ENCODE measurements at regions not wholly inside any gene's neighbourhood (a gene's known extent, or its start where the extent isn't known, plus 50 kb on each side); places are given as distances from the start of the nearest gene placed in this dataset.

GRCh38 chr4:57491388-57491787 lies 381.2 kb upstream of the IGFBP7 start:
- H3K9me3 Mint-ChIP-seq (ENCODE audit: low read depth, unreplicated experiment) = peaks cover 6% of the 10 kb centered on the region
- DNase-seq = no peak
- intact Hi-C loops (cut with micrococcal nuclease; ENCODE audit: unreplicated experiment) = no loop called here
- H3K27ac Mint-ChIP-seq (ENCODE audit: unreplicated experiment) = no peak overlapping the region
- H3K4me3 Mint-ChIP-seq (ENCODE audit: low read depth, unreplicated experiment) = no peak overlapping the region
- CTCF ChIA-PET = no interaction called here
- no peaks in the 10 kb centered on the region for H3K4me1 Mint-ChIP-seq (ENCODE audit: low read depth, unreplicated experiment)
- no peaks in the 10 kb centered on the region for H3K27me3 Mint-ChIP-seq (ENCODE audit: unreplicated experiment)
- no peaks in the 10 kb centered on the region for H3K36me3 Mint-ChIP-seq (ENCODE audit: insufficient read depth, unreplicated experiment)
- no TSS peak for BruUV-seq (replicated peaks)
- TF ChIP-seq CTCF (IDR thresholded peaks at IDR 0.05; ENCODE audit: unreplicated experiment) = no peak

- CTCF ChIA-PET = no interaction called here
- intact Hi-C loops (cut with micrococcal nuclease; ENCODE audit: unreplicated experiment) = no loop called here
- no TSS peak for BruUV-seq (replicated peaks)
Observed at GRCh38 chr4:57490520-57491255, 380.5 kb upstream of the IGFBP7 start.

GRCh38 chr4:57488366-57489162 lies 378.4 kb upstream of the IGFBP7 start:
- TF ChIP-seq CTCF (IDR thresholded peaks at IDR 0.05; ENCODE audit: unreplicated experiment) = no peak
- no peaks in the 10 kb centered on the region for H3K4me1 Mint-ChIP-seq (ENCODE audit: low read depth, unreplicated experiment)
- DNase-seq = no peak
- BruUV-seq (replicated peaks) = no TSS peak
- H3K27me3 Mint-ChIP-seq (ENCODE audit: unreplicated experiment) = no peaks in the 10 kb centered on the region
- CTCF ChIA-PET = no interaction called here
- intact Hi-C loops (cut with micrococcal nuclease; ENCODE audit: unreplicated experiment) = no loop called here
- no peak overlapping the region for H3K27ac Mint-ChIP-seq (ENCODE audit: unreplicated experiment)
- H3K9me3 Mint-ChIP-seq (ENCODE audit: low read depth, unreplicated experiment) = peaks cover 10% of the 10 kb centered on the region
- no peaks in the 10 kb centered on the region for H3K36me3 Mint-ChIP-seq (ENCODE audit: insufficient read depth, unreplicated experiment)
- no peak overlapping the region for H3K4me3 Mint-ChIP-seq (ENCODE audit: low read depth, unreplicated experiment)

More at GRCh38 chr4:57490520-57491255, 380.5 kb upstream of the IGFBP7 start:
- peaks cover 6% of the 10 kb centered on the region for H3K9me3 Mint-ChIP-seq (ENCODE audit: low read depth, unreplicated experiment)
- no peaks in the 10 kb centered on the region for H3K27me3 Mint-ChIP-seq (ENCODE audit: unreplicated experiment)
- no peaks in the 10 kb centered on the region for H3K4me1 Mint-ChIP-seq (ENCODE audit: low read depth, unreplicated experiment)
- H3K27ac Mint-ChIP-seq (ENCODE audit: unreplicated experiment) = no peak overlapping the region
- no peak for DNase-seq
- no peak overlapping the region for H3K4me3 Mint-ChIP-seq (ENCODE audit: low read depth, unreplicated experiment)
- no peak for TF ChIP-seq CTCF (IDR thresholded peaks at IDR 0.05; ENCODE audit: unreplicated experiment)
- H3K36me3 Mint-ChIP-seq (ENCODE audit: insufficient read depth, unreplicated experiment) = no peaks in the 10 kb centered on the region

GRCh38 chr4:57475424-57475823 lies 365.2 kb upstream of the IGFBP7 start:
- no peak overlapping the region for H3K4me3 Mint-ChIP-seq (ENCODE audit: low read depth, unreplicated experiment)
- no TSS peak for BruUV-seq (replicated peaks)
- intact Hi-C loops (cut with micrococcal nuclease; ENCODE audit: unreplicated experiment) = no loop called here
- CTCF ChIA-PET = no interaction called here
- H3K27me3 Mint-ChIP-seq (ENCODE audit: unreplicated experiment) = no peaks in the 10 kb centered on the region
- peaks cover 3% of the 10 kb centered on the region for H3K9me3 Mint-ChIP-seq (ENCODE audit: low read depth, unreplicated experiment)
- H3K27ac Mint-ChIP-seq (ENCODE audit: unreplicated experiment) = no peak overlapping the region
- no peak for DNase-seq
- no peak for TF ChIP-seq CTCF (IDR thresholded peaks at IDR 0.05; ENCODE audit: unreplicated experiment)
- H3K36me3 Mint-ChIP-seq (ENCODE audit: insufficient read depth, unreplicated experiment) = no peaks in the 10 kb centered on the region
- no peaks in the 10 kb centered on the region for H3K4me1 Mint-ChIP-seq (ENCODE audit: low read depth, unreplicated experiment)

All from Calu3 (cell line).